Gastroesophageal sphincter (tissue), 2 donors: ENCODE measurements at regions not wholly inside any gene's neighbourhood (a gene's known extent, or its start where the extent isn't known, plus 50 kb on each side); places are given as distances from the start of the nearest gene placed in this dataset.

Experiments
- EP300 ChIP-seq: sonication (generic); formaldehyde crosslinking; IDR thresholded peaks from one replicate; pipeline ENCODE4 v1.6.1; 2017; ENCODE audit warnings: antibody characterized with exemption, mild to moderate bottlenecking
- POLR2AphosphoS5 ChIP-seq: sonication (generic); formaldehyde crosslinking; IDR thresholded peaks from one replicate; pipeline ENCODE4 v1.6.1; 2017; ENCODE audit warnings: antibody characterized with exemption

DNA sequence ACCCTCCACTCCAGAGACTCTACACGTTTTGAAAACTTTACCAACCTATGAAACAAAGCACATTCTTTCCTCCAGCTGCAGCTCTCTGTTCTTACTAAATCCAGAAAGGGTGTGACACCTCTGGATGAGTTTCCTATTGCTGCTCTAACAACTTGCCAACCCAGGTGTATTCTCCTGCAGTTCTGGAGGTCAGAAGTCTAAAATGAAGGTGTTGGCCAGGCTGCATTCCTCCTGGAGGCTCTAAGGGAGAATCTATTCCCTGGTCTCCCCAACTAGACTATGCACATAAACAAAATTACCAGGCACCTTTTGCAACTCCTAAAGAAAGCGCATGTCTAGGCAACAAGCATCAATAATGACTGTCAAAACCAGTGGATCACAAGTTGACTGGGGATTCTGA is 128.8 kb downstream of the NUFIP1 start:
- TF ChIP-seq POLR2AphosphoS5 (no peak), EP300 (no peak)
